ENCODE measurements at regions not wholly inside any gene's neighbourhood (a gene's known extent, or its start where the extent isn't known, plus 50 kb on each side); places are given as distances from the start of the nearest gene placed in this dataset.

DNA sequence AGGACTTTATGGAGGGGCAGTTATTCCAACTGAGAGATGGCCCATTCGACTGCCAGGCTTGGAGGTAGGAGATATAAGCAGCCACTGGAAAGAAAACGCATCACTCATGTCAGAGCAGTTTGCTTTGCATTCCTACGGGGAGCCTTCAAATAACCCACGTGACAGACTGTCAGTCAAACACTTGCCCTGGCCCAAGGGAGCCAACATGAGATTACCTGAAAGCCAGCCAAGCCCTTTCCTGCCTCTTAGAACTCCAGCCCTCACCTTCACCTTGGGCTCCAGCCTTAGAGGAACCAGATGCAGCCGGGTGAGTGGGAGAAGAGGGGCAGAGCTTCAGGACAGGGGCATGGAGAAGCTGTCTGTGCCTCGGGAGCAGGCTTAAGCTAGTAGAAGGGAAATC lies 95.3 kb upstream of the CXCL13 start:
- TF ChIP-seq CTCF (conservative IDR thresholded peaks at IDR 0.05) (no peak), EZH2 (IDR thresholded peaks at IDR 0.05; ENCODE audit: low read depth) (no peak)

All from PC-9 (cell line).